H9 (cell line): ENCODE measurements at regions not wholly inside any gene's neighbourhood (a gene's known extent, or its start where the extent isn't known, plus 50 kb on each side); places are given as distances from the start of the nearest gene placed in this dataset.

Experiments
- DNase-seq: peaks from one replicate; pipeline ENCODE4 v3.0.0-alpha.2; 2017
- H2AFZ ChIP-seq: one replicate; pipeline ENCODE4 v1.6.1; 2013; ENCODE audit warnings: mild to moderate bottlenecking, low read length, control low read depth, moderate library complexity
- H2AK5ac ChIP-seq: 2 replicates; pipeline ENCODE4 v1.6.1; 2013; ENCODE audit warnings: low read length, control low read depth, mixed read lengths; ENCODE audit not compliant: insufficient read length
- H2BK120ac ChIP-seq: one replicate; pipeline ENCODE4 v1.6.1; 2013; ENCODE audit warnings: low read depth, mild to moderate bottlenecking, low read length, control low read depth, inconsistent platforms; ENCODE audit not compliant: poor library complexity, severe bottlenecking
- H2BK12ac ChIP-seq: 2 replicates; pipeline ENCODE4 v1.6.1; 2013; ENCODE audit warnings: low read length, control low read depth, mixed read lengths, low read depth; ENCODE audit not compliant: insufficient read length
- H2BK15ac ChIP-seq: 2 replicates; pipeline ENCODE4 v1.6.1; 2013; ENCODE audit warnings: low read depth, low read length, control low read depth
- H2BK20ac ChIP-seq: one replicate; pipeline ENCODE4 v1.6.1; 2013; ENCODE audit warnings: low read depth, mild to moderate bottlenecking, low read length, control low read depth, inconsistent platforms; ENCODE audit not compliant: poor library complexity, severe bottlenecking
- H2BK5ac ChIP-seq: 2 replicates; pipeline ENCODE4 v1.6.1; 2013; ENCODE audit warnings: low read length, control low read depth, mixed read lengths; ENCODE audit not compliant: insufficient read length
- H3K14ac ChIP-seq: 2 replicates; pipeline ENCODE4 v1.6.1; 2013; ENCODE audit warnings: low read length, control low read depth; ENCODE audit not compliant: insufficient read depth
- H3K18ac ChIP-seq: 2 replicates; pipeline ENCODE4 v1.6.1; 2013; ENCODE audit warnings: low read depth, mild to moderate bottlenecking, mixed read lengths, low read length, control low read depth; ENCODE audit not compliant: insufficient read length
- H3K23ac ChIP-seq: 2 replicates; pipeline ENCODE4 v1.6.1; 2013; ENCODE audit warnings: low read length, control low read depth, mixed read lengths, low read depth; ENCODE audit not compliant: insufficient read length
- H3K23me2 ChIP-seq: 2 replicates; pipeline ENCODE4 v1.6.1; 2013; ENCODE audit warnings: low read depth, mild to moderate bottlenecking, mixed read lengths, low read length, control low read depth; ENCODE audit not compliant: insufficient read length, poor library complexity, severe bottlenecking
- H3K27ac ChIP-seq: 2 replicates; pipeline ENCODE4 v1.5.1; 2013; ENCODE audit warnings: low read length, control low read depth, mixed read lengths, low read depth; ENCODE audit not compliant: insufficient read length
- H3K27me3 ChIP-seq: 2 replicates; pipeline ENCODE4 v1.6.1; 2013; ENCODE audit warnings: low read length, control low read depth, inconsistent platforms; ENCODE audit not compliant: insufficient read depth
- H3K4ac ChIP-seq: 2 replicates; pipeline ENCODE4 v1.6.1; 2013; ENCODE audit warnings: low read depth, mild to moderate bottlenecking, control low read depth, inconsistent platforms, low read length, moderate library complexity
- H3K4me1 ChIP-seq: 2 replicates; pipeline ENCODE4 v1.6.1; 2013; ENCODE audit warnings: low read length, control low read depth, inconsistent platforms; ENCODE audit not compliant: insufficient read depth
- H3K4me2 ChIP-seq: 2 replicates; pipeline ENCODE4 v1.6.1; 2013; ENCODE audit warnings: low read length, control low read depth, mixed read lengths; ENCODE audit not compliant: insufficient read length, insufficient read depth
- H3K56ac ChIP-seq: 2 replicates; pipeline ENCODE4 v1.6.1; 2013; ENCODE audit warnings: low read depth, mild to moderate bottlenecking, mixed read lengths, low read length, control low read depth; ENCODE audit not compliant: insufficient read length
- H3K79me1 ChIP-seq: 2 replicates; pipeline ENCODE4 v1.6.1; 2013; ENCODE audit warnings: low read depth, mild to moderate bottlenecking, moderate library complexity, low read length, control low read depth, inconsistent platforms; ENCODE audit not compliant: insufficient read depth, poor library complexity, severe bottlenecking
- H3K79me2 ChIP-seq: 2 replicates; pipeline ENCODE4 v1.6.1; 2013; ENCODE audit warnings: low read length, control low read depth, inconsistent platforms; ENCODE audit not compliant: insufficient read depth
- H3K9ac ChIP-seq: 2 replicates; pipeline ENCODE4 v1.6.1; 2013; ENCODE audit warnings: low read length, control low read depth, mixed read lengths; ENCODE audit not compliant: insufficient read length; ENCODE audit errors: extremely low read depth
- H3K9me3 ChIP-seq: one replicate; pipeline ENCODE4 v1.6.1; 2013; ENCODE audit warnings: low read depth, low read length, inconsistent platforms; ENCODE audit not compliant: control insufficient read depth
- H3T11ph ChIP-seq: one replicate; pipeline ENCODE4 v1.6.1; 2013; ENCODE audit warnings: mild to moderate bottlenecking, low read length, control low read depth, inconsistent platforms
- H4K20me1 ChIP-seq: one replicate; pipeline ENCODE4 v1.6.1; 2013; ENCODE audit not compliant: control insufficient read depth, insufficient read length, insufficient read depth
- H4K5ac ChIP-seq: 2 replicates; pipeline ENCODE4 v1.6.1; 2013; ENCODE audit warnings: low read depth, mild to moderate bottlenecking, mixed read lengths, low read length, control low read depth; ENCODE audit not compliant: insufficient read length
- H4K8ac ChIP-seq: replicated peaks from 2 replicates; pipeline ENCODE4 v1.6.1; 2013; ENCODE audit warnings: low read length, control low read depth, mixed read lengths, low read depth; ENCODE audit not compliant: insufficient read length
- H4K91ac ChIP-seq: 2 replicates; pipeline ENCODE4 v1.6.1; 2013; ENCODE audit warnings: low read depth, mild to moderate bottlenecking, moderate library complexity, mixed read lengths, low read length, control low read depth; ENCODE audit not compliant: insufficient read length
- H3K27ac Mint-ChIP-seq, 3 experiments: 2 replicates in 2 of 3; 3 replicates in 1 of 3; pipeline ENCODE4 v1.8.0; 2020 to 2021; ENCODE audit warnings: mixed read lengths in 3 of 3, mild to moderate bottlenecking in 1 of 3, moderate library complexity in 1 of 3
- H3K27me3 Mint-ChIP-seq: 2 replicates; pipeline ENCODE4 v1.8.0; 2021; ENCODE audit warnings: low read depth, mild to moderate bottlenecking, moderate library complexity, mixed read lengths
- H3K36me3 Mint-ChIP-seq, 3 experiments: 2 replicates in 2 of 3; 3 replicates in 1 of 3; pipeline ENCODE4 v1.8.0; 2020 to 2021; ENCODE audit warnings: low read depth in 3 of 3, mixed read lengths in 3 of 3; ENCODE audit not compliant: insufficient read depth in 1 of 3
- H3K4me1 Mint-ChIP-seq, 2 experiments: 2 replicates each; pipeline ENCODE4 v1.8.0; 2020; ENCODE audit warnings: mixed read lengths in 2 of 2
- H3K4me3 Mint-ChIP-seq, 2 experiments: 2 replicates in 1 of 2; 3 replicates in 1 of 2; pipeline ENCODE4 v1.8.0; 2020 to 2021; ENCODE audit warnings: mild to moderate bottlenecking in 2 of 2, mixed read lengths in 2 of 2, moderate library complexity in 1 of 2
- H3K9me3 Mint-ChIP-seq, 2 experiments: 2 replicates in 1 of 2; 3 replicates in 1 of 2; pipeline ENCODE4 v1.8.0; 2020; ENCODE audit warnings: mild to moderate bottlenecking in 2 of 2, mixed read lengths in 2 of 2, moderate library complexity in 1 of 2
- TF ChIP-seq, protein P1 (sequence below): fragments of 200-600 bp; sonication (generic); conservative IDR thresholded peaks from 3 replicates; pipeline ENCODE4 v1.8.0; 2021; ENCODE audit warnings: antibody characterized with exemption, mild to moderate bottlenecking

DNA sequence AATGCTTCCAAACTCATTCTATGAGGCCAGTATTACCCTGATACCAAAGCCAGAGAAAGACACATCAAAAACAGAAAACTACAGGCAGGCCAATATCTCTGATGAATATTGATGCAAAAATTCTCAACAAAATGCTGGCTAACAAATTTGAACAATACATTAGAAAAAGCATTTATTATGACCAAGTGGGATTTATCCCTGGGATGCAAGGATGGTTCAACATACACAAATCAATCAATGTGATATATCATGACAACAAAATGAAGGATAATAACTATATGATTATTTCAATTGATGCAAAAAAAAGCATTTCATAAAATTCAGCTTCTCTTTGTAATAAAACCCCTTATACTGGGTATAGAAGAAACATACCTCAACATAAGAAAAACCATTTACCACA lies 550.9 kb downstream of the ADCYAP1 start:
- H3K4me1 ChIP-seq: no peaks in the 10 kb centered on the region
- H3K18ac ChIP-seq: no peak overlapping the region
- no peak overlapping the region for H4K91ac ChIP-seq
- no peaks in the 10 kb centered on the region; the same call in 1 of the 2 replicates for H3K27me3 Mint-ChIP-seq
- H3K79me2 ChIP-seq: no peaks in the 10 kb centered on the region
- peaks cover 6 to 12% of the 10 kb centered on the region in 2 experiments; a peak in 4 of 5 replicates for H3K9me3 Mint-ChIP-seq
- H3K4me2 ChIP-seq: no peak overlapping the region
- H4K8ac ChIP-seq: no peak overlapping the region
- no peak overlapping the region for H2BK12ac ChIP-seq
- H3K23me2 ChIP-seq: no peaks in the 10 kb centered on the region
- H2BK20ac ChIP-seq: no peak overlapping the region
- no peaks in the 10 kb centered on the region for H3K27me3 ChIP-seq
- H3K4ac ChIP-seq: no peak overlapping the region
- H2AK5ac ChIP-seq: no peak overlapping the region
- H3K9me3 ChIP-seq: no peaks in the 10 kb centered on the region
- H3K14ac ChIP-seq: no peak overlapping the region
- no peak overlapping the region for H3K27ac ChIP-seq
- no peak for DNase-seq
- TF ChIP-seq, protein P1, sequence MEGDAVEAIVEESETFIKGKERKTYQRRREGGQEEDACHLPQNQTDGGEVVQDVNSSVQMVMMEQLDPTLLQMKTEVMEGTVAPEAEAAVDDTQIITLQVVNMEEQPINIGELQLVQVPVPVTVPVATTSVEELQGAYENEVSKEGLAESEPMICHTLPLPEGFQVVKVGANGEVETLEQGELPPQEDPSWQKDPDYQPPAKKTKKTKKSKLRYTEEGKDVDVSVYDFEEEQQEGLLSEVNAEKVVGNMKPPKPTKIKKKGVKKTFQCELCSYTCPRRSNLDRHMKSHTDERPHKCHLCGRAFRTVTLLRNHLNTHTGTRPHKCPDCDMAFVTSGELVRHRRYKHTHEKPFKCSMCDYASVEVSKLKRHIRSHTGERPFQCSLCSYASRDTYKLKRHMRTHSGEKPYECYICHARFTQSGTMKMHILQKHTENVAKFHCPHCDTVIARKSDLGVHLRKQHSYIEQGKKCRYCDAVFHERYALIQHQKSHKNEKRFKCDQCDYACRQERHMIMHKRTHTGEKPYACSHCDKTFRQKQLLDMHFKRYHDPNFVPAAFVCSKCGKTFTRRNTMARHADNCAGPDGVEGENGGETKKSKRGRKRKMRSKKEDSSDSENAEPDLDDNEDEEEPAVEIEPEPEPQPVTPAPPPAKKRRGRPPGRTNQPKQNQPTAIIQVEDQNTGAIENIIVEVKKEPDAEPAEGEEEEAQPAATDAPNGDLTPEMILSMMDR: no peak
- no peak overlapping the region for H3K56ac ChIP-seq
- no peaks in the 10 kb centered on the region for H3K4me1 Mint-ChIP-seq
- H4K20me1 ChIP-seq: no peaks in the 10 kb centered on the region
- no peak overlapping the region for H3K27ac Mint-ChIP-seq
- no peak overlapping the region for H3K4me3 Mint-ChIP-seq
- H3K23ac ChIP-seq: no peak overlapping the region
- H2BK15ac ChIP-seq: no peak overlapping the region
- no peak overlapping the region for H2AFZ ChIP-seq
- H3K79me1 ChIP-seq: no peaks in the 10 kb centered on the region
- no peak overlapping the region for H2BK5ac ChIP-seq
- H2BK120ac ChIP-seq: no peak overlapping the region
- peaks cover 0 to 8% (median 0%) of the 10 kb centered on the region in 3 experiments; a peak in 2 of 7 replicates for H3K36me3 Mint-ChIP-seq
- no peak overlapping the region for H3K9ac ChIP-seq
- no peak overlapping the region for H4K5ac ChIP-seq
- no peak overlapping the region for H3T11ph ChIP-seq
